GM19372 (cell line): ENCODE measurements at regions not wholly inside any gene's neighbourhood (a gene's known extent, or its start where the extent isn't known, plus 50 kb on each side); places are given as distances from the start of the nearest gene placed in this dataset.
"Not testable (repeated sequence)": the region's sequence is repeated elsewhere in the genome, so short reads cannot be mapped to it uniquely, and the experiment has no call there.

Experiments
- ATAC-seq: cut with Tn5 transposase; IDR thresholded peaks from one replicate; pipeline ENCODE4 v1.9.1; 2021; ENCODE audit warnings: mild to moderate bottlenecking, low read depth, moderate library complexity; ENCODE audit not compliant: unreplicated experiment

DNA sequence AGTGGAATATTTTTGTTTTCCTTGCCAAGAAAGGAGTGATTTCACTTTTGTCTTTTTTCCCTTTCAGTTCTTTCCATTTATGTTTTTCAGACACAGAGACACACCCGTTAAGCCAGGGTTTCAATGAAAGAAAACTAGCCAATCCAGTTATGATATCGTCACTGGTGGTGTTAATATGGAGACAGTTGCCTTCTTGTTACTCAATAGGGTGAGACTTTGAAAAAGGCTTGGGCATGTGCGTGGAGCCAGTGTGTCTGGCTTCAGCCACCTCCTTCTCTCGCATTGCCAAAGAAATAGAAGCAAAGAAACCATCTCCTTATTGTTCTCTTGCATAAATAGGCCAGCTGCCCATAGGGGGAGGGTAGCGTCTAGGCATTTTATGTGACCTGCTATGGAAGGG, 84.1 kb upstream of the DLX6 start:
- ATAC-seq = no peak

DNA sequence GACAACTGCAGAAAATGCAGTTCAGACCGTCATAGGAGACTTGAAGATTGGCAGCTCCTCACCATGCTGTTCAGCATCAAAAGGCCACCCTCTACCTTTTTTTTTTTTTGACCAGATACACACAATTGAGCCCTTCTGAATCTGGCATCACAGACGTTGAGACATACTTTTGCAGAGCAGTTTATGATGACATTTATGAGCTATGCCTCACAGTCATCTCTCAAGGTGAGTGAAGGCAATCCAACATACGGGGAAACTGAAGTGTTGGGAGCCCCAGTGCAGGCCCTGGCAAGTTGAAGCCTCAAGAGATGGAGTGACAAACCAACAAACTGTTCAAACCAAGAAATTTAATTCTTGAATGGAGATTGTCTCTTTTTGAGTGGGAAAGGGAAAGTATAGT, 83.6 kb upstream of the DLX6 start:
- no peak for ATAC-seq

DNA sequence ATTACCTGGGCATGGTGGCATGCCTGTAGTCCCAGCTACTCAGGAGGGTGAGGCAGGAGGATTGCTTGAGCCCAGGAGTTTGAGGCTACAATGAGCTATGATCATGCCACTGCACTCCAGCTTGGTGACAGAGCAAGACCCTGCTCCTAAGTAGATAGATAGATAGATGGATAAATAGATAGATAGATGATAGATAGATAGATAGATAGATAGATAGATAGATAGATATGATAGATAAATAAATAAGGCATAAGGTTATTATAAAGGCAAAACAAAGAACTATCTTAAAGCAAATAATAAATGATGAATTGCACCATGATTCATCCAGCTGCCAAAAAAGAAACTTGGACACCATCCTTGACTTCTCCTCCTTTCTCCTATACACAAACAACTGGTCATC, 82.0 kb upstream of the DLX6 start:
- not testable (repeated sequence) for ATAC-seq

DNA sequence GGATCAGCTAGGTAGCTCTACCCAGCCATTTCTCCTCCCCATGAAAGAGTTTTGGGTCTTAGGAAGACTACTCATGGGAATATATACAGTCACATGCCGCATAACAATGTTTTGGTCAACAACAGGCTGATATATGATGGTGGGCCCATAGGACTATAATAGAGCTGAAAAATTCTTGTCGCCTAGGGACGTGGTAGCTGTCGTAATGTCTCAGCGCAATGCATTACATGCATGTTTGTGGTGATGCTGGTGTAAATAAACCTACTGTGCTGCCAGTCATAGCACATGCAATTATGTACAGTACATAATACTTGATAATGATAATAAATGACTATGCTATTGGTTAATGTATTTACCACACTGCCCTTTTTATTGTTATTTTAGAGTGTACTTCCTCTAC, 78.2 kb upstream of the DLX6 start:
- ATAC-seq = no peak

DNA sequence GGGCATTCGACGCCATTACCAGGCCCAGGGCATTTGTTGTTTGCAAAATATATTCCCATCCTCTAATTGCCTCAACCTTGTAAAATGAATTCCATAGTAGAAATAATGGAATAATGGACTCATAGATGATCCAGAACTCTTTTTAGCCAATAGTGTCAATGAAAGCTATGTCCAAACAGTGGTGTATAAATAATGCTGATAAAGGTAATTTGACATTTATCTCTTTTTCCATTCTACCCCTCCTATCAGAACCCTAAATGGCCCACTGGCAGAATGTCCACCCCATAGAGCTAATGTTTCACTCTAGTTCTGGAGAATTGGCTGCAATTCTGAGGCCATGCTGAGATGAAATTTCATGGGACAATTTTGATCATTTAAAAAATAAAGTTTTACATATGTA, 76.4 kb upstream of the DLX6 start:
- ATAC-seq = no peak

DNA sequence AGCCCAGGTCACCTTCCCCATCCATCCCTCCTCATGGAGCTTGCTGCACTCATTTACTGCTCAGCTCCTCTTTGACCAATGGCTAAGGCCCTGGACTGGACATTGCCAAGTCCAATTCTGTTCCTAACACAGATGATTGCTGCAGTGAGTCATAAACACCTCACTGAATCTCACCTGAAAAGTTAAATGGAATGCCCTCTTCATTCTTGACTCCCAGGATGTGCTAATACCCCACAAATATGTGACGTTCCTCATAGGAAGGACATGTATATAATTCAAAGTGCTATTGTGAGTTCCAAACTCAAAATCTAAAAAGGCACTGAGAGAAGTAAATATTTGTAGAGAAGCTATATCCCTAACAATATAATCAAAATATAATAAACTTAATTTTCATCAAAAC, 73.5 kb upstream of the DLX6 start:
- ATAC-seq = no peak

DNA sequence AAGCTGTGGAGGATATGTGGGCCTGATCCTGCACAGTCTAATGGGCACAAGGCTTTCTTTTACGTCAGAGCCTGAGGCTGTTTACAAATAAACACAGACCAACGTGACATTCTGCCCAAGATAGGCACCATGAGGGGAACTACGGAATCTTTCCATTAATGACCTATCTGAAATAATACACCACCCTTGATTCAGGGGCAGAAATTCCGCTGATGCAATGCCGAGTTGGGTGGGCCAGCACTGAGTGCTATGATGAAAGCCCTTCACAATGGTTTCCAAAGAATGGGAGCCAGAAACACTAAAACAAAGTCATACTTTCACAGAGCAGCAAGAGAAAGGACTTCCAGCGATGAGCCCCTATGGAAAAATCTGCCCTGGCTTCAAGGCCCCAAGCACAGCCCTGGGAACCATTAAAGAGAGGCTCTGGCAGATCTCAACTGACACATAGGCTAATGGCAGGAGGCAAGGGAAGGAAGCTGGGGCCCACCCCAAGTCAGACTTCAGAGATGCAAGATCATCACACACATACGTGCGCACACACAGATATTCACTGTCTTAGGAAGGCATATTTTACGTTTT, 72.2 kb upstream of the DLX6 start:
- no peak for ATAC-seq

DNA sequence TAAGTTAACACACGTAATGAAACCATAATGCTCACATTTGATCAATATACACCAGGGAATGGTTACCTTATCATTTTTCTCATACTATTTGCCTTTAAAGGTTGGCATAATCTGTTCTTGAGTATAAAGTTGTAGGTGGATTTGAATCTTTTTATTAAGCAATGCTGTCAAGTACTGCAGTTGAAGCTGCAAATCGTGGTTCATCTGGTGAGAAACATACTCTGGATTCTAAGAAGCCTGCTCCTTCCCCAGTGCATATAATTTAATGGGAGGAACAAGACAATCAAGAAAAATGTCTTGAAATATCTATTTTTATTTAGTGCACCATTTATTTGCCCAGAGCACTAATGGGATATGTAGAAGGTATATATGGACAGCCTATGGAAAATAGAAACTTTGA, 68.7 kb upstream of the DLX6 start:
- no peak for ATAC-seq

DNA sequence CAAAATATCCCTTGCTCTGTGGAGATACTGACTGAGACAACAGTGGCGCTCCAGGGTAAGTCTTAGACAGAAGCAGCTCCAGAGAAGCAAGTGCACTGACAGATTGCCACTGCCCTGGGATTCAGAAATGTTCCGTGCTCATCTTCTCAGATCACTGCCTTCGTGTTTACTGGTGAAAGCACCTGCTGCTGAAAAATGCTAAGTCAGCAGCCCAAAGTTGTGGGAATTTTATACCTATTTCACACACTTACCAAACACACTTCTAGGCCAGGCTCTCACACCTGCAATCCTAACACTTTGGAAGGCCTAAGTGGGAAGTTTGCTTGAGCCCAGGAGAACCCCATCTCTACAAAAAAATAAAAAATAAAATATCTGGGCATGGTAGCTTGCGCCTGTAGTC, 63.2 kb upstream of the DLX6 start:
- no peak for ATAC-seq

DNA sequence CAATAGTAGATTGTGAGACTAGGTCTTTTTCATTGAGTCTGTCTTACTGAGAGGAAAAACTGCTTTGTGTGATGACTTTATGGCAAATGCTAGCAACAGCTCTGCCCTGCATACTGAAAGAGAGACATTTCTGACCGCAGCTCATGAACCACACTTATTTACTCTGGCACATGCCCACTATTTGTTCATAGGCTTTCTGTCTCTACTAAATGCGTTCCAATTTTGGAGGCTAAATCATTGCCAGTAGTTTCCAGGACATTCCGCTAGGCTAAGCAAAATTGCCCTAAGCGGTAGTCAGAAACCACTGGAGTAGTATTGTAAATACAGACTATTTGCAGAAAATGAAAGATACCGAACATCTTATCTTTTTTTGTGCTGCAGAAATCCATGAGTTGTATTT, 55.6 kb upstream of the DLX6 start:
- no peak for ATAC-seq

DNA sequence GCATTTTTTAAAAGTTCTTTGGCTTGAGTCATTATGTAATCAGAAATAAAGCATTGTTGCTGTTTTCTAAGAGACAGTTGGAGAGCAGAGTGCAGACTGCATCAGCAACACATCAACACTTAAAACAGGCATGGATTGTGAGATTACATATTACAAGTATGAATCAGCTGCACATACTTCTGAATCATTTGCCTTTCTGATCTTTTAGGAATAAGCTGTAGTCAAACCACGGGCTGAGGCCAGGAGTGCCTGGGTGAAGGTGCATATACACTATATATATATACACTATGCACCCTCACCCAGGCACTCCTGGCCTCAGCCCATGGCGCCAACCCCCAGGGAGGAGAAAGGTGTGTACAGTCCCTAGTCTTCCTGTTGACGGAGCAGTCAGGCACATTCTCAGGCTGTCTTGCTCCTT, 52.4 kb upstream of the DLX6 start:
- no peak for ATAC-seq

DNA sequence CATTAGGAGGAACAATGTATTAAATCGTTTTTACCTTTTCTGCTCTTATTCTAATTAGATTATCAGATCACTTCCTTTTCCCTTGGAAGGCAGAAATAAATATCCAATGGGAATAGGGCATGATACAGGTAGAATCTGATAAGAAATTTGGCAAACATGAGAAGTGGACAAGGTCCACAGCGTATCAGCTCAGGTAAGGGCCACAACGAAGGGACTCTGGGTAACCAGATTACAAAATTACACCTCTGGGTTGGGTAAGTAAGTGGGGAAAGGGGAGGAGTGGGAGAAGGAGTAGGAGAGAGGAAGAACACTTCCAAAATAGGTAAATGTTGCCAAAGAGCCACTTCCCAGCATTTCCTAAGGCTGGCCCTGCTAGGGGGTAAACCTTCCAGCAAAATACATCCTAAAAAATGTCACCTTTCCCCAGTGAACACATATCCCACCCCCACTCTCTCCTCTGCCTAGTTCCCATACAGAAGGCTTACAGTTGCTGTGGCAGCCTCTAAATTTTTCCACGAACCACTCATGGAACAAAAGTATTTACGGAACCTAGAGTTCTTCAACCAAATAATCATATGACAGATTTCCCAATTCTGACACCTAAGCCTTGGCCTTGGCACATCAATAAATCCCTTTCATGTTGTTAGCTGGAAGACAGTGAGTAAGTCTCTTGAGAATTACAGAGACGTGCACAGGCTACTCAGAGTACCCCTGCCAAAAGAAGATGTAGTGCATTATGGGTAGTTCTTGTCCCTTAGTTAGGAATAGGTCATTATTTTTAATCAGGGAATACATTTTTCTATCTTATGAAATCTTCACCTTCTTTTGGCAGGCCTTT, 51.5 kb upstream of the DLX6 start:
- no peak for ATAC-seq
